ENCODE measurements at regions not wholly inside any gene's neighbourhood (a gene's known extent, or its start where the extent isn't known, plus 50 kb on each side); places are given as distances from the start of the nearest gene placed in this dataset.

GRCh38 chr16:6193718-6194117 lies 1096.1 kb upstream of the EEF2KMT start:
- TF ChIP-seq, protein P1, sequence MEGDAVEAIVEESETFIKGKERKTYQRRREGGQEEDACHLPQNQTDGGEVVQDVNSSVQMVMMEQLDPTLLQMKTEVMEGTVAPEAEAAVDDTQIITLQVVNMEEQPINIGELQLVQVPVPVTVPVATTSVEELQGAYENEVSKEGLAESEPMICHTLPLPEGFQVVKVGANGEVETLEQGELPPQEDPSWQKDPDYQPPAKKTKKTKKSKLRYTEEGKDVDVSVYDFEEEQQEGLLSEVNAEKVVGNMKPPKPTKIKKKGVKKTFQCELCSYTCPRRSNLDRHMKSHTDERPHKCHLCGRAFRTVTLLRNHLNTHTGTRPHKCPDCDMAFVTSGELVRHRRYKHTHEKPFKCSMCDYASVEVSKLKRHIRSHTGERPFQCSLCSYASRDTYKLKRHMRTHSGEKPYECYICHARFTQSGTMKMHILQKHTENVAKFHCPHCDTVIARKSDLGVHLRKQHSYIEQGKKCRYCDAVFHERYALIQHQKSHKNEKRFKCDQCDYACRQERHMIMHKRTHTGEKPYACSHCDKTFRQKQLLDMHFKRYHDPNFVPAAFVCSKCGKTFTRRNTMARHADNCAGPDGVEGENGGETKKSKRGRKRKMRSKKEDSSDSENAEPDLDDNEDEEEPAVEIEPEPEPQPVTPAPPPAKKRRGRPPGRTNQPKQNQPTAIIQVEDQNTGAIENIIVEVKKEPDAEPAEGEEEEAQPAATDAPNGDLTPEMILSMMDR (IDR thresholded peaks at IDR 0.05; ENCODE audit: low read depth, low read length), result no peak
- TF ChIP-seq EZH2phosphoT487 (IDR thresholded peaks at IDR 0.05; ENCODE audit: low read depth), result no peak
